G401.6 (cell line): ENCODE measurements at regions not wholly inside any gene's neighbourhood (a gene's known extent, or its start where the extent isn't known, plus 50 kb on each side); places are given as distances from the start of the nearest gene placed in this dataset.

Source experiments
- FAIRE-seq: peaks from 2 replicates; lab custom pipeline; 2012; peaks lifted over from hg19 to GRCh38; lab: Jason Lieb, UNC

DNA sequence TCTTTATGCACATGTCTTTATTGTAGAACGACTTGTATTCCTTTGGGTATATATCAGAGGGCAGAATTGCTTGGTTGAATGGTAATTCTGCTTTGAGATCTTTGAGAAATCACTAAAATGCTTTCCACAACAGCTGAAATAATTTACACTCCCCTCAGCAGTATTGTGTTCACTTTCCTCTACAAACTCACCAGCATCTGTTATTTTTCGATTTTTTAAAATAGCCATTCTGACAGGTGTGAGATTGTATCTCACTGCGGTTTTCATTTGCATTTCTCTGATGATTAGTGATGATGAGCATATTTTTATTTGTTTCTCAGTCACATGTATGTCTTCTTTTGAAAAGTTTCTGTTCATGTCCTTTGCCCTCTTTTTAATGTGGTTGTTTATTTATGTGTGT, 459.8 kb downstream of the PABPC4L start:
- FAIRE-seq, result no peak

DNA sequence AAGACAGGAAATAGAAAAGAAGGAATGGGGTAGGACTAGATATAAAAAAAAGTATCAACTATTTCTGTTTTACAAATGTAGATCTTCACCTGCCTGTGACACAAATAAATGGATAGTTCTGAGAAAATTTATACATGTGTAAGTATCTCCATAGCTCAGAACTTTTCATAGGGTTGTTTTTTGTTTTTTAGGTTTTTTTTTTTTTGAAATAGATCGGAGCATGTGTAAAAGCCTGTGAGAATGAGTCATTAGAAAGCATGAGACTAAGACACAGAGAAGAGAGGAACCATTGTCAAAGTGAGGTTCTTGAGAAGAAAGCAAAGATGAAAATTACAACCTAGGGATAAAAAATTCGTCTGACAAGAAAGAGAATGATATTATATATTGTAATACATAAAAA, 481.6 kb downstream of the PABPC4L start:
- no peak for FAIRE-seq

GRCh38 chr4:133719098-133719497, 482.5 kb downstream of the PABPC4L start:
- no peak for FAIRE-seq

GRCh38 chr4:133714211-133714610, 487.4 kb downstream of the PABPC4L start:
- FAIRE-seq, result no peak

DNA sequence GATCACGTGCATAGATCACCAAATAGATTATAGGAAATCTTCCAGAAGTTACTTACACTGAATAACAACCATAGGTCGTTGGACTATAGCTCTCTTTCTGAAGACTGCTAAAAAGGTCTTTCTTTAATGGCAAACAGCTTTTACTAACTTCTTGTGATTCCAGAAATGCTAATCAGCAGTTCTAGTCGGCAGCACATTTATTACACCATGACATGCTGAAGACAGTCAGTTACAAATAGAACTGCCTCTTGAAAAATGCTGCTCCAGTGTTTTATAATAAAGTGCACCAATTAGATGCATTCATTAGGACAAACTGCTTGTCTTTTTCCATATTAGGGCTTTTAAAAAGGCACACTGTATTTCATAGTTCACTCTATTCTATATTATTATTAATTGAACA, 488.2 kb downstream of the PABPC4L start:
- FAIRE-seq, result no peak

- no peak for FAIRE-seq
Observed at GRCh38 chr4:133711817-133712216, 489.8 kb downstream of the PABPC4L start.

GRCh38 chr4:133694416-133694815, 507.2 kb downstream of the PABPC4L start:
- FAIRE-seq, result no peak

DNA sequence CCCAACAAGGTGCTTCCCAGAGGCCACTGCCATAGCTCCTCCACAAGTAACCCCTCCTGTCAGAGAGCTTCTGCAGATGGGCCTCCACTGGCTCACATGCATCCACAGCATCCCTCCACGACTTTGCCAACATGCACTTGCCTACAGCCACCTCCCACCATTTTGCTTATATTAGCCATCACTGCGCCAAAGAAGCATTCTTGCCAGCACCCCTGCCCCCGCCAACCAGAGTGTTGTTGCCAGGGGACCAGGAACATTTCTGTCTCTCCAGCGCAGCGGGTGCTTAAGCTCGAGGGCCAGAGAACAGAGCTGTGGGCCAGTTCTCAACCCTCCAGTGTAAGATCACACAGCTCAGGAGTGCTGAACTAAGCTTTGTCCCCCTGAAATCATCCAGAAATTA, 517.6 kb downstream of the PABPC4L start:
- no peak for FAIRE-seq

DNA sequence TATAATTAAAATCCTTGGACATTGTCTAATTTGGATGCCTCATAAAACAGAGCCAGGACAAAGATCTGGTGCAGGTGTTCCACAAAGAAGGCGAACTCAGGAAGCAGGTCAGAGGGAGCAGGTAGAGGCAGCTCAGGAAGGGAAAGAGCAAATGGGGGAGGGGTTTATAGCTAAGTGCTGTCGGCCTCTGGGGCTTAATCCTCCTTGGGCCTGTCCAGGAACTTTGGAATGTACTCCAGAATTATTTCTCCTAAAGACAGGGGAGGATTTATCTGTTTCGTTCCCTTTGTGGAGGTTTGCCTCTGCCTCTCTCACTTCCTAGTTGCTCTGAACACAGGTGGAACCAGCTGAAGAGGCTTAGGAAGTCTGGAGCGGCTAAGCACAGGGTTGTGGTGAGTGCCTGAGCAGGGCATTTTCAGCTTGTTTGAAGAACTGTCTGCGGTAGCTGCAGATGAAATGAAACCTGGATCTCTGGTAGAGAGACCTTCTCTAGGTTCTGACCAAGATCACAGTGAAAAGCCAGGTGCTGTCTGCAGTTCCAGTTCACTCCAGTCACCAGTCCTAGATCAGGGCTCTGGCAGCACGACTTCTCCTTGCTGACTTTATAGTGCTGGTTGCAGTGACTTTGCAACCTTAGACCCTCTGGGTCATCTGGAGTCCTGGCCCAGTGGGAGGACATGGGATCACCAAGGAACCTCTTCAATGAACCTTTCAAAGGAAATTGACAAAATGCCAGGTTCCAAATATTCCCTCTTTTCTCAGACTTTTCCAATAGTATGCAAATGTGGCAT, 519.2 kb downstream of the PCDH10 start:
- no peak for FAIRE-seq

GRCh38 chr4:133647206-133647605, 498.1 kb downstream of the PCDH10 start:
- FAIRE-seq, result no peak

DNA sequence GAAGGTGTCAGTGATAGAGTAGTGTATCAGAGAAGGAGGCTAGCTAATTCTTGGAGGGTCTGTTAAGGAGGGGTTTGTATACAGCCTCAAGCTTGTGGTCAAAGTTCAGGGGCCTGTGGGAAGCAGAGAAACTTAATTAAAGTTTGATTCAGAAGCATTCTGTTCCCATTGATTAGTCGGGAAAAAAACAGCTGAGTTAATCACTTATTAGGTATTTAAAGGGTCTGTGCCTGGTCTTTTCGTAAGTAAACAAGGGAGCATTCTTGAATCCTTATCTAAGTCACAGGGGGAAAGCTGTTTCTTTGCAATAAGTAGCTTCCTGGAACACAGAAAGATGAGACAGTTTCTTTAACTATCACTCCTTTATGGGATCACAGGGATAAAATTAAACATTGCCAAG, 492.1 kb downstream of the PCDH10 start:
- FAIRE-seq, result no peak

DNA sequence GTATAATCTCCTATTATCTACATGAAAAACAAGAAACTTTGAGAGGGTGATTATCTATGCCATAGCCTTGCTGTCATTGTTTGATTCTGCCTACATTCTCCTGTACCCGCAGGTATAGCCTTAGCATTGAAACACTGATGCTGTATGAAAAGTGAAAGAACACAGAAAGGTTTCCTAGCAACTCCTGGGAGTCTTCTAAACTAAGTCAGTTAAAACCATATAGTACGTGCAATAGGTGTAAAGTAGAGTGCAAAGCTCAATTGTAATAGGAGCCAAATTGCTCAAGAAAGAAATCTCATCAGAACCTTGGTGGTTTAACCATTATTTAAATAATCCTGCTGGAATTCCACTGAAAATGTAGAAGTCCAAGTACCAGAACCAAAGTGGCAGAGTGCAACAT, 489.7 kb downstream of the PCDH10 start:
- no peak for FAIRE-seq

GRCh38 chr4:133637161-133637560, 488.1 kb downstream of the PCDH10 start:
- no peak for FAIRE-seq

GRCh38 chr4:133624744-133625143, 475.6 kb downstream of the PCDH10 start:
- FAIRE-seq, result no peak

DNA sequence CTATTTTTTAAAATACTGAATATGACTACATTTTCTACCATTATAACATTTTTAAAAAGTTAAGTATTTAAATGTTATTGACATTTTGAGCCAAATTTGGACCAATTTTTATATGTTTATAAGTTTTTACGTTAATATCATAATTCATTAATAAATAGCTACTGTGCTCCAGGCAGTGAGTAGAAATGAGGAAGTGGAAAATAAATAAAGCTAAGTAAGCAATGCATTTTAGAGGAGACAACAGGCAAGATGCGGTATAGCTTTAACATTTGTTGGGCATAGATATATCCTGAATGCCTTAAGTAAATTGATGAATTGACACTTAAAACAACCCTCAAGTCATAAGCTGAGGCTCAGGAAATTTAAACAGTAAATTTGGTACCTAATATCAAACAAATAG, 474.8 kb downstream of the PCDH10 start:
- FAIRE-seq, result no peak

- FAIRE-seq, result no peak
Observed at GRCh38 chr4:133621628-133622027, 472.5 kb downstream of the PCDH10 start.

GRCh38 chr4:133620555-133620954, 471.5 kb downstream of the PCDH10 start:
- no peak for FAIRE-seq

GRCh38 chr4:133618963-133619362, 469.9 kb downstream of the PCDH10 start:
- no peak for FAIRE-seq

DNA sequence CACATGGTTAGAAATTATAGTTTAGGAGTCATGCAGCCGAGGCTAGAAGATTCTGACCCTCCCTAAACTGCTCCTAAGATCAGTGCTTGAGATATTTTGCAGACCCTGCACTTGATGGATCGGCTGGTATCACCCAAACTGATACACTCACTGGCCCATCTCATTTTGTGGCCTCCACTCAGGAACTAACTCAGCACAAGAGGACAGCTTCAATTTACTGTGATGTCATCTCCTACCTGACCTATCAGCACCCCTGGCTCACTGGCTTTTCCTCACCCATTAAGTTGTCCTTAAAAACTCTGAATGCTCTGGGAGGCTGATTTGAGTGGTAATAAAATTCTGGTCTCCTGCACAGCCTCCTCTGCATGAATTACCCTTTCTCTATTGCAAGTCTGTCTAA, 450.9 kb downstream of the PCDH10 start:
- FAIRE-seq, result no peak

DNA sequence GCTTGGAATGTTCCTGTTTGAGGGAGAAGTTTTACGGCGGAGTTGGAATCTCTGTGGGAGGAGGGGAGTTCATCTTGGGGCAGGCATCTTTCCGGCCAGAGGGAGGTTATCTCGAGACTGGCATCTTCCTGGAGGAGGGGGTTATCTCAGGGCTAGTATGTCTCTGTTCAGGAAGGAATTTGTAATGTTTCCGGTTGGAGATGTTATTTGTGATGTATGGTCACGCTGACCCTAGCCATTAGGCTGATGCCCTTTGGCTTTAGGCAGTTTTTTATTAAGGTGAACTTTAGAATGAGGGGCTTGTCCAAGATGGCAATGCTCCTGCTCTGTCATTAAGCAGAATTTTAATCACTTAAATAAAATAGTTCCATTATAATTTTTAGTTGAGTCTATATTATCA, 449.7 kb downstream of the PCDH10 start:
- FAIRE-seq, result no peak

- no peak for FAIRE-seq
Observed at GRCh38 chr4:133597251-133597650, 448.2 kb downstream of the PCDH10 start.

GRCh38 chr4:133596459-133596858, 447.4 kb downstream of the PCDH10 start:
- no peak for FAIRE-seq

DNA sequence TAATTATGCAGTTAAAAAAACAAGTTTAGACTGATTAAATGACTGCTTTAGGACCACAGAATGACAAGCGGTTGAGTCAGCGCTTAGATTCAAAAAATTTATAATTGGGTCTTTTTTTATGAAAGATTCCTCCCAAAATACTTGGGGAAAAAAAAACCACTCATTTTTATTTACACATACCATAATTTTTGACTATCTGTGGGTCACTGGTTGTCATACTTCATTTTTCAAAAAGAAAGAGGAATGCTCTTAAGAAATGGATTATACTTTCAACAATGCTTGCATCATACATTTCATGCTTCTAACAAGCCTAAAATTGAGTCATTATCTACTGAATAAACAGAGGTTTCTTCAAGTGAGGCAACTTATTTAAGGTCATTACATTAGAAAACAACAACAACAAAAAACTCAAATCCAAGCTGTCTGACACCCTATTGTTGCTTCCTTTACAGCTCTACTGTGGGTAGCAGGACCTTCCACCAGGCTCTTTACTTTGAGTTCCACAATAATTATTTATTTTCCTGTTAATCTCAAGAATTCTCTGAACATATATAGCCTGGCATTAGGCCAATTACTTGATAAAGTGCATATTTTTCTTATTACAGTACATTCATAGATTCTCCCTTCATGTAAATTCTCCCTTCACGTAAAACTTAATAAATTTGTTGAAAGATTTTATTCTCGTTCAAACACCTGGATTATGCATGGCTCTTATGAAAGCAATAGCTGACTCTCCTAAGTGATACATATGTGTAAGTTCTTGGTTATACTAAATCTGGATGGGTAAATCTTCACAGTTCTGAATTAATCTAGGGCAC, 445.5 kb downstream of the PCDH10 start:
- FAIRE-seq, result no peak

DNA sequence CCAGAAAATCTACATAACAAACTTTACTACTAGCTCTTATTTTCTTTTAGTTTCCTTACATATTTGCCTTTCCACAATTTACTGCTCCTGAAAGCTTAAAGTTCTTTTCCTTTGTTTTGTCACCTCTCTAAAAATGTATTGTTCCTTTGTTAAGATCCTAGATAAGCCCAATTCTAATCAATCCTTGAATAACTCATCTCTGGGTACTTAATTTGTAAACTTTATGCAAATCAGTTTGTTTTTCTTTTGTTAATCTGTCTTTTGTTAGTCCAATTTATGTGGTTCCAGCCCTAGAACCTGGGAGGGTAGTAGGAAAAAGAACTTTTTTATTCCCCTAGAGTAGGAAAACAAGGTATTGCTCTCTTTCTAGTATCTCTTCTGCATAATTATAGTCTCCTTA, 444.7 kb downstream of the PCDH10 start:
- FAIRE-seq, result no peak
